Mesendoderm (in vitro differentiated cells): ENCODE measurements at regions not wholly inside any gene's neighbourhood (a gene's known extent, or its start where the extent isn't known, plus 50 kb on each side); places are given as distances from the start of the nearest gene placed in this dataset.

Source experiments
- DNase-seq: peaks from one replicate; pipeline ENCODE4 v3.0.0; 2013
- H2AK5ac ChIP-seq: 2 replicates; pipeline ENCODE4 v1.6.1; 2013; ENCODE audit warnings: low read length, inconsistent platforms
- H2BK120ac ChIP-seq: 2 replicates; pipeline ENCODE4 v1.6.1; 2013; ENCODE audit warnings: low read depth, mild to moderate bottlenecking, low read length, moderate library complexity, mixed read lengths
- H2BK15ac ChIP-seq: replicated peaks from 2 replicates; pipeline ENCODE4 v1.6.1; 2013; ENCODE audit warnings: low read depth, mild to moderate bottlenecking, moderate library complexity
- H2BK5ac ChIP-seq: 2 replicates; pipeline ENCODE4 v1.6.1; 2013; ENCODE audit warnings: low read length, inconsistent platforms
- H3K18ac ChIP-seq: 2 replicates; pipeline ENCODE4 v1.6.1; 2013; ENCODE audit warnings: mild to moderate bottlenecking, low read length, mixed read lengths
- H3K23ac ChIP-seq: one replicate; pipeline ENCODE4 v1.6.1; 2013; ENCODE audit warnings: low read length
- H3K27ac ChIP-seq: 2 replicates; pipeline ENCODE4 v1.5.1; 2013; ENCODE audit warnings: low read depth, mild to moderate bottlenecking, inconsistent platforms, low read length, moderate library complexity
- H3K27me3 ChIP-seq: 2 replicates; pipeline ENCODE4 v1.6.1; 2013; ENCODE audit warnings: low read length, control low read depth, mild to moderate bottlenecking, inconsistent platforms; ENCODE audit not compliant: insufficient read depth, poor library complexity
- H3K36me3 ChIP-seq: 2 replicates; pipeline ENCODE4 v1.6.1; 2013; ENCODE audit warnings: low read length, inconsistent platforms; ENCODE audit not compliant: control insufficient read depth, insufficient read depth
- H3K4ac ChIP-seq: one replicate; pipeline ENCODE4 v1.6.1; 2013; ENCODE audit warnings: low read depth, mild to moderate bottlenecking, low read length, moderate library complexity
- H3K4me1 ChIP-seq: 2 replicates; pipeline ENCODE4 v1.6.1; 2013; ENCODE audit warnings: low read depth, low read length, inconsistent platforms; ENCODE audit not compliant: control insufficient read depth
- H3K4me2 ChIP-seq: 2 replicates; pipeline ENCODE4 v1.6.1; 2013; ENCODE audit warnings: low read length
- H3K4me3 ChIP-seq: 2 replicates; pipeline ENCODE4 v1.5.1; 2013; ENCODE audit warnings: mild to moderate bottlenecking, low read length
- H3K56ac ChIP-seq: one replicate; pipeline ENCODE4 v1.6.1; 2013; ENCODE audit warnings: low read length
- H3K79me1 ChIP-seq: 2 replicates; pipeline ENCODE4 v1.6.1; 2013; ENCODE audit warnings: low read length, inconsistent platforms
- H3K79me2 ChIP-seq: 2 replicates; pipeline ENCODE4 v1.6.1; 2013; ENCODE audit warnings: mild to moderate bottlenecking, low read length; ENCODE audit not compliant: control insufficient read depth, insufficient read depth
- H3K9ac ChIP-seq: 2 replicates; pipeline ENCODE4 v1.6.1; 2013; ENCODE audit warnings: low read length, inconsistent platforms
- H4K5ac ChIP-seq: one replicate; pipeline ENCODE4 v1.6.1; 2013; ENCODE audit warnings: low read length
- H4K8ac ChIP-seq: one replicate; pipeline ENCODE4 v1.6.1; 2013; ENCODE audit warnings: low read depth, mild to moderate bottlenecking, control low read depth, low read length, moderate library complexity
- WGBS: extraction: QIAGEN DNeasy Blood & Tissue Kit; methylation state at CpG from one replicate; pipeline ENCODE4 v1.1.7; 2013; ENCODE audit warnings: low lambda C conversion rate, missing lambda C conversion rate; ENCODE audit not compliant: insufficient coverage; ENCODE audit errors: extremely low coverage; 5-methylcytosine and 5-hydroxymethylcytosine counted together

GRCh38 chr7:54672519-54672918 lies 86.5 kb downstream of the SEC61G start:
- no peaks in the 10 kb centered on the region for H3K36me3 ChIP-seq
- H3K79me2 ChIP-seq = no peaks in the 10 kb centered on the region
- H2BK5ac ChIP-seq = no peak overlapping the region
- H3K27me3 ChIP-seq = no peaks in the 10 kb centered on the region
- H3K4me3 ChIP-seq = no peak overlapping the region
- no peak overlapping the region for H3K23ac ChIP-seq
- no peak overlapping the region for H3K56ac ChIP-seq
- no peak overlapping the region for H4K8ac ChIP-seq
- no peak overlapping the region for H2BK120ac ChIP-seq
- no peak overlapping the region for H3K4ac ChIP-seq
- no peak overlapping the region for H3K4me2 ChIP-seq
- H2BK15ac ChIP-seq = no peak overlapping the region
- H3K9ac ChIP-seq = no peak overlapping the region
- no peak overlapping the region for H3K18ac ChIP-seq
- WGBS = no CpG with 5 or more reads among the region's 4 CpGs
- no peaks in the 10 kb centered on the region for H3K79me1 ChIP-seq
- no peak for DNase-seq
- no peak overlapping the region for H3K27ac ChIP-seq
- no peaks in the 10 kb centered on the region for H3K4me1 ChIP-seq
- H4K5ac ChIP-seq = no peak overlapping the region
- no peak overlapping the region for H2AK5ac ChIP-seq

DNA sequence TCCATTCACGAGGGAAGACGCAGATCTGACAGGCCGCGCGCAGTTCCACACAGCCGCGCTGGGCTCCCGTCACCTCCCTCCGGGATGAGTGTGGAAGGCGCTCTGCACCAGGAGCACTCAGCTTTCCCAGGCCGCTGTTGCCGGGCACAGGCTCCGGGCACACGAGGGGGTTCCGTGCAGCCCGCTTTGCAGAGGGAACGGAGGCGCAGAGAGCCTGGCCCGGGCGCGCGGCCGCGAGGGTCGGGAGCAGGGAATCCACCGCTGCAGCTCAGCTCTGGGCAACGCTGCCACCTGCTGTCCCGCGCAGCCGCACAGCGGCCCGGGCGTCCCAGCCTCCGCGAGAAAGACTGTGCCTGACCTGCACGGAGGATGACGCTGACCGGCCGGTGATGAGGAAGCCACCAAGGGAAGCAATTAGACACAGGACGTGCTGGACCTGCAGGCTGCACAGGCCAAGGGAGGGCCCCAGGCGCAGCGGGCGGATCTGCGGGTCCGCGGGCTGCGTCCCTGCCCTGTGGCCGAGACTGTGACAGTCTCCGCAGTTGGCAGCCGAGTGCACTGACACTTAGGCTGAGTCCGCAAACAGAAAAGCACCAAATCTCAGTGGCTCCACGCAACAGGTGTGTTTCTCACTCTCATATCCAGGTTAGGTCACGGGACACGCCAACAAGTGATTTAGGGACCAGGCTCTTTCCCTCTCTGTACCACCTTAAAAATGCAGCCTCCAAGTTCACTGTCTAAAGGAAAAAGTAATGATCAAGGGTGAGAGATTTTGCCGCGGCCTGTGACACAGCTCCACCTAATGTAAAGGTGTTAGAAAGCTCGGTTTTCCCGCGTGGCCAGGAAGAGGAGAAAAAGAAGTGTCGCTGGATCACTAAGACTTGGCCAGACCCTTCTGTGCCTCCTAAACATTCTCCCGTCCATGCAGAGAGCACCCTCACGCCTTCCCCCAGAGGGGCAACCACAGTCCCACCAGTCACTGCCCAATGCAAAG lies 94.5 kb downstream of the SEC61G start:
- no peak overlapping the region for H2AK5ac ChIP-seq
- H2BK120ac ChIP-seq = no peak overlapping the region
- no peak overlapping the region for H3K18ac ChIP-seq
- H2BK15ac ChIP-seq = no peak overlapping the region
- H3K4me2 ChIP-seq = peak overlapping the region; percentile 96
- H3K4me1 ChIP-seq = peaks cover 4% of the 10 kb centered on the region
- DNase-seq = peak; percentile 81
- no peak overlapping the region for H4K5ac ChIP-seq
- no peak overlapping the region for H3K23ac ChIP-seq
- H3K4me3 ChIP-seq = peak overlapping the region; percentile 43
- no peak overlapping the region for H3K27ac ChIP-seq
- no peak overlapping the region for H3K4ac ChIP-seq
- peak overlapping the region; percentile 88 for H3K56ac ChIP-seq
- peak overlapping the region; percentile 70 for H3K9ac ChIP-seq
- H3K79me1 ChIP-seq = no peaks in the 10 kb centered on the region
- no CpG with 5 or more reads among the region's 62 CpGs for WGBS
- H3K27me3 ChIP-seq = no peaks in the 10 kb centered on the region
- H2BK5ac ChIP-seq = no peak overlapping the region
- H3K79me2 ChIP-seq = no peaks in the 10 kb centered on the region
- H3K36me3 ChIP-seq = no peaks in the 10 kb centered on the region
- no peak overlapping the region for H4K8ac ChIP-seq

DNA sequence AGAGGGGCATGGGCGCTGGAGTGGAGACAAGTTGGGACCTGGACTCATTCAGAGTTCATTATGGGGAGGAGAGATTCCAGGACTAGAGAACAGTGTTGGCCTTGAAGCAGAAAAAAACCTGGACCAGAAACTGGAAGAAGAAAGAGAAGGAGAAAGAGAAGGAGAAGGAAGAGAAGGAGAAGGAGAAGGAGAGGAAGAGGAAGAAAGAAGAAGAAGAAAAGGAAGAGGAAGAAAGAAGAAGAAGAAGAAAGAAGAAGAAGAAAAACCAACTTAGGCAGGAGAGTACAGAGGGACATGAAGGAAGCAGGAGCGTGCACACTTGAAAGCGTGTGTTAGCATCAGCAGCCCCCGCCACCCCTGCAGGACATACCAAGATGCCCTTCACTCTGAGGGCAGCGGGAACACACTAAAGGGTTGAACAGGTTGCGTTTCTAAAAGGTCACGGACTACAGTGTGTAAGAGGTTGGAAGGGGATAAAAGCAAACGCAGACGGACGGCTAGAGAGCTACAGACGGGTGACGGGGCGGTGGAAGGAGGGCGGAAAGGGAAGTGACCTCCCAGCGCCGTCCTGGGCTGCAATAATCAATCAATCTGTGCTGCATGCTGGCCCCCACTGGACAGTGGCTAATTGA lies 95.3 kb downstream of the SEC61G start:
- Histone ChIP-seq H2AK5ac (no peak overlapping the region), H3K79me2 (no peaks in the 10 kb centered on the region), H3K36me3 (no peaks in the 10 kb centered on the region), H4K5ac (no peak overlapping the region), H4K8ac (no peak overlapping the region), H2BK120ac (no peak overlapping the region), H3K4ac (no peak overlapping the region), H3K4me2 (peak overlapping the region; percentile 96), H3K27ac (no peak overlapping the region), H3K4me3 (peak overlapping the region; percentile 43), H3K56ac (peak overlapping the region; percentile 88), H3K4me1 (peaks cover 4% of the 10 kb centered on the region), H2BK15ac (no peak overlapping the region), H3K23ac (no peak overlapping the region), H3K79me1 (no peaks in the 10 kb centered on the region), H3K9ac (peak overlapping the region; percentile 70), H2BK5ac (no peak overlapping the region), H3K27me3 (no peaks in the 10 kb centered on the region), H3K18ac (no peak overlapping the region)
- no CpG with 5 or more reads among the region's 16 CpGs for WGBS
- DNase-seq = no peak

GRCh38 chr7:54663186-54663585 lies 95.8 kb downstream of the SEC61G start:
- peaks cover 4% of the 10 kb centered on the region for H3K4me1 ChIP-seq
- H2BK5ac ChIP-seq = no peak overlapping the region
- H2BK120ac ChIP-seq = no peak overlapping the region
- no peaks in the 10 kb centered on the region for H3K36me3 ChIP-seq
- peak; percentile 27 for DNase-seq
- H3K4me3 ChIP-seq = no peak overlapping the region
- no peak overlapping the region for H3K4ac ChIP-seq
- no peak overlapping the region for H3K23ac ChIP-seq
- no peaks in the 10 kb centered on the region for H3K79me1 ChIP-seq
- WGBS = no CpG with 5 or more reads among the region's 13 CpGs
- no peak overlapping the region for H3K9ac ChIP-seq
- no peak overlapping the region for H3K27ac ChIP-seq
- no peak overlapping the region for H4K8ac ChIP-seq
- H3K79me2 ChIP-seq = no peaks in the 10 kb centered on the region
- H3K4me2 ChIP-seq = no peak overlapping the region
- H3K27me3 ChIP-seq = no peaks in the 10 kb centered on the region
- H3K18ac ChIP-seq = no peak overlapping the region
- H4K5ac ChIP-seq = no peak overlapping the region
- no peak overlapping the region for H2BK15ac ChIP-seq
- H3K56ac ChIP-seq = no peak overlapping the region
- no peak overlapping the region for H2AK5ac ChIP-seq

- Histone ChIP-seq H3K27ac (no peak overlapping the region), H4K8ac (no peak overlapping the region), H3K4me1 (peaks cover 4% of the 10 kb centered on the region), H3K36me3 (no peaks in the 10 kb centered on the region), H3K9ac (no peak overlapping the region), H4K5ac (no peak overlapping the region), H2BK5ac (no peak overlapping the region), H2AK5ac (no peak overlapping the region), H3K18ac (no peak overlapping the region), H3K4me3 (no peak overlapping the region), H3K79me2 (no peaks in the 10 kb centered on the region), H3K23ac (no peak overlapping the region), H2BK120ac (no peak overlapping the region), H3K56ac (no peak overlapping the region), H3K4me2 (no peak overlapping the region), H3K27me3 (no peaks in the 10 kb centered on the region), H3K4ac (no peak overlapping the region), H3K79me1 (no peaks in the 10 kb centered on the region), H2BK15ac (no peak overlapping the region)
- no CpG with 5 or more reads among the region's 7 CpGs for WGBS
- peak; percentile 1 for DNase-seq
Measured at GRCh38 chr7:54662701-54663100, 96.3 kb downstream of the SEC61G start.
